GM12878 (cell line): ENCODE measurements at regions not wholly inside any gene's neighbourhood (a gene's known extent, or its start where the extent isn't known, plus 50 kb on each side); places are given as distances from the start of the nearest gene placed in this dataset.

Experiments used
- ATAC-seq: fragments of 200-7000 bp; cut with Tn5 transposase; 3 replicates; pipeline ENCODE4 v1.9.1; 2020; ENCODE audit warnings: mild to moderate bottlenecking, moderate library complexity
- BruUV-seq: library from RNA; stranded (reverse); fragments of 400-500 nt; replicated peaks from 2 replicates; lab custom pipeline; 2021; lab: Mats Ljungman, UMichigan
- CTCF ChIA-PET: fragments of 300-600 bp; sonication (Branson Sonifier 250); formaldehyde crosslinking; extraction: SDS; loops from one replicate; lab custom pipeline; 2021; ENCODE audit warnings: inconsistent platforms; lab: Yijun Ruan, JAX
- POLR2A ChIA-PET: fragments of 350-600 bp; formaldehyde crosslinking; extraction: SDS; loops from one replicate; lab custom pipeline; 2021; ENCODE audit warnings: inconsistent platforms; lab: Charles Lee
- RAD21 ChIA-PET: fragments of 300-600 bp; sonication (Branson Sonifier 250); formaldehyde crosslinking; loops from one replicate; lab custom pipeline; 2023; ENCODE audit warnings: antibody characterized with exemption; ENCODE audit not compliant: unreplicated experiment; lab: Charles Lee
- SMC1A ChIA-PET: fragments of 300-600 bp; sonication (Branson Sonifier 250); formaldehyde crosslinking; loops from one replicate; lab custom pipeline; 2023; ENCODE audit not compliant: unreplicated experiment, uncharacterized antibody; lab: Charles Lee
- DNase-seq: peaks from one replicate; pipeline ENCODE4 v3.0.0-alpha.2; 2011; ENCODE audit warnings: low read depth, low spot score
- FAIRE-seq: peaks from 3 replicates; lab custom pipeline; 2011; peaks lifted over from hg19 to GRCh38; lab: Jason Lieb, UNC
- H2AFZ ChIP-seq: 2 replicates; pipeline ENCODE4 v1.6.0; 2011; ENCODE audit warnings: low read depth, low read length, control low read depth; ENCODE audit not compliant: control insufficient read depth
- H3K27ac ChIP-seq: 2 replicates; pipeline ENCODE4 v1.5.1; 2011; ENCODE audit warnings: control low read depth; ENCODE audit not compliant: control insufficient read depth, insufficient read depth
- H3K27me3 ChIP-seq, 2 experiments: replicated peaks in 1 of 2; 2 replicates each; pipeline versions ENCODE4 v1.6.0 to v1.6.1; 2011; ENCODE audit warnings: low read length in 1 of 2; ENCODE audit not compliant: control insufficient read depth in 2 of 2, insufficient read depth in 2 of 2
- H3K36me3 ChIP-seq, 2 experiments: 2 replicates each; pipeline ENCODE4 v1.5.1; 2011; ENCODE audit warnings: low read length in 1 of 2; ENCODE audit not compliant: control insufficient read depth in 2 of 2, insufficient read depth in 2 of 2
- H3K4me1 ChIP-seq: 2 replicates; pipeline ENCODE4 v1.6.1; 2011; ENCODE audit warnings: mild to moderate bottlenecking, low read length, moderate library complexity, mixed read lengths; ENCODE audit not compliant: control insufficient read depth, insufficient read depth
- H3K4me2 ChIP-seq: 2 replicates; pipeline ENCODE4 v1.6.0; 2011; ENCODE audit warnings: control low read depth; ENCODE audit not compliant: control insufficient read depth, insufficient read depth
- H3K4me3 ChIP-seq: fragments of 200-600 bp; sonication (generic); 2 replicates; pipeline ENCODE4 v1.5.1; 2016
- H3K79me2 ChIP-seq: 2 replicates; pipeline ENCODE4 v1.6.0; 2011; ENCODE audit warnings: low read length; ENCODE audit not compliant: control insufficient read depth, insufficient read depth
- H3K9ac ChIP-seq: 2 replicates; pipeline ENCODE4 v1.8.0; 2011; ENCODE audit warnings: low read length, control low read depth, mixed read lengths; ENCODE audit not compliant: control insufficient read depth, insufficient read depth
- H3K9me3 ChIP-seq: replicated peaks from 3 replicates; pipeline ENCODE4 v1.5.1; 2011; ENCODE audit warnings: mild to moderate bottlenecking, low read length; ENCODE audit not compliant: control insufficient read depth, insufficient read depth
- H4K20me1 ChIP-seq: 2 replicates; pipeline ENCODE4 v1.6.0; 2011; ENCODE audit not compliant: control insufficient read depth, insufficient read depth
- ATF3 ChIP-seq: IDR thresholded peaks from 2 replicates; pipeline ENCODE4 v1.6.1; 2011; ENCODE audit warnings: low read depth, mild to moderate bottlenecking, low read length, moderate library complexity, borderline replicate concordance; ENCODE audit errors: extremely low read depth
- CHD2 ChIP-seq: IDR thresholded peaks from 2 replicates; pipeline ENCODE4 v1.6.1; 2011; ENCODE audit warnings: low read depth, low read length, improper control_type of control experiment, borderline replicate concordance
- EED ChIP-seq: sonication (generic); IDR thresholded peaks from 2 replicates; pipeline ENCODE4 v1.6.1; 2016; ENCODE audit warnings: antibody characterized with exemption, low read depth
- IRF5 ChIP-seq: fragments of 450-650 bp; IDR thresholded peaks from 2 replicates; pipeline ENCODE4 v1.6.1; 2017; ENCODE audit warnings: borderline replicate concordance
- MEF2B ChIP-seq: fragments of 450-650 bp; IDR thresholded peaks from 2 replicates; pipeline ENCODE4 v1.6.1; 2018; ENCODE audit warnings: mild to moderate bottlenecking, moderate library complexity; ENCODE audit not compliant: partially characterized antibody, poor library complexity, severe bottlenecking
- MTA3 ChIP-seq: IDR thresholded peaks from 2 replicates; pipeline ENCODE4 v1.6.1; 2012; ENCODE audit warnings: low read length, inconsistent platforms, borderline replicate concordance
- NKRF ChIP-seq: fragments of 450-650 bp; conservative IDR thresholded peaks from 2 replicates; pipeline ENCODE4 v1.6.1; 2017; ENCODE audit warnings: mild to moderate bottlenecking, moderate library complexity
- PAX5 ChIP-seq: IDR thresholded peaks from 2 replicates; pipeline ENCODE4 v1.6.1; 2011; ENCODE audit warnings: low read depth, low read length, borderline replicate concordance
- RB1 ChIP-seq: fragments of 450-650 bp; formaldehyde crosslinking; IDR thresholded peaks from 2 replicates; pipeline ENCODE4 v1.6.1; 2017; ENCODE audit warnings: mild to moderate bottlenecking, borderline replicate concordance
- RBBP5 ChIP-seq: fragments of 200-600 bp; sonication (generic); conservative IDR thresholded peaks from 2 replicates; pipeline ENCODE4 v1.6.1; 2016
- SREBF2 ChIP-seq: IDR thresholded peaks from 2 replicates; pipeline ENCODE4 v1.6.1; 2012; ENCODE audit warnings: mild to moderate bottlenecking, low read length
- SUPT20H ChIP-seq: IDR thresholded peaks from 2 replicates; pipeline ENCODE4 v1.6.1; 2011; ENCODE audit warnings: low read depth, mild to moderate bottlenecking, low read length, moderate library complexity, borderline replicate concordance; ENCODE audit not compliant: control insufficient read depth
- TARDBP ChIP-seq: IDR thresholded peaks from 2 replicates; pipeline ENCODE4 v1.6.1; 2016; ENCODE audit warnings: borderline replicate concordance
- ZNF24 ChIP-seq: fragments of 450-650 bp; IDR thresholded peaks from 2 replicates; pipeline ENCODE4 v1.6.1; 2017; ENCODE audit warnings: antibody characterized with exemption, mild to moderate bottlenecking
- ZNF592 ChIP-seq: fragments of 450-650 bp; IDR thresholded peaks from 2 replicates; pipeline ENCODE4 v1.6.1; 2017; ENCODE audit warnings: mild to moderate bottlenecking, moderate library complexity
- WGBS: methylation state at CpG from one replicate; pipeline ENCODE4 v1.1.6; 2016; ENCODE audit warnings: low lambda C conversion rate; ENCODE audit not compliant: insufficient replicate concordance, insufficient coverage; ENCODE audit errors: missing lambda C conversion rate; 5-methylcytosine and 5-hydroxymethylcytosine counted together
- in situ Hi-C: fragments of 300-500 bp; cut with MboI; formaldehyde crosslinking; loops from 9 replicates; pipeline ENCODE4 v1.14.3; 2018; ENCODE audit warnings: mixed read lengths
- intact Hi-C: fragments of 100-400 bp; cut with micrococcal nuclease; formaldehyde crosslinking; loops from one replicate; pipeline ENCODE4 v1.14.2; 2022; ENCODE audit not compliant: unreplicated experiment

- Histone ChIP-seq H2AFZ (no peak overlapping the region), H3K9me3 (no peaks in the 10 kb centered on the region), H3K27ac (no peak overlapping the region), H3K36me3 (no peaks in the 10 kb centered on the region), H3K4me2 (no peak overlapping the region), H3K27me3 (no peaks in the 10 kb centered on the region), H3K4me3 (no peak overlapping the region), H4K20me1 (no peaks in the 10 kb centered on the region), H3K79me2 (no peaks in the 10 kb centered on the region), H3K9ac (no peak overlapping the region), H3K4me1 (no peaks in the 10 kb centered on the region)
- no peak for DNase-seq
- intact Hi-C loops (no loop called here), in situ Hi-C loops (no loop called here)
- no peak for ATAC-seq
- no peak for FAIRE-seq
- BruUV-seq, result no TSS peak
- ChIA-PET CTCF (no interaction called here), SMC1A (interaction anchor here (0.6 to 1.1 kb wide), 2 partner anchors 84 to 155 kb away, joined by 3 to 4 read pairs; no protein-coding TSS in a partner anchor), POLR2A (no interaction called here), RAD21 (no interaction called here)
- WGBS, result 24% methylated on average over 4 of the region's 4 CpGs
- TF ChIP-seq MEF2B (no peak), ZNF592 (no peak), RB1 (no peak), ZNF24 (no peak), SUPT20H (no peak), PAX5 (no peak), TARDBP (no peak), MTA3 (no peak), SREBF2 (no peak), CHD2 (no peak), EED (no peak), ATF3 (no peak), IRF5 (no peak), RBBP5 (no peak), NKRF (no peak)
Observed at GRCh38 chr9:106677830-106678229, 185.1 kb upstream of the ZNF462 start.
